Liver (tissue), 8 donors: ENCODE measurements at regions not wholly inside any gene's neighbourhood (a gene's known extent, or its start where the extent isn't known, plus 50 kb on each side); places are given as distances from the start of the nearest gene placed in this dataset.

Experiments used
- DNase-seq: peaks from one replicate; pipeline ENCODE4 v3.0.0-alpha.2; 2017; ENCODE audit warnings: low spot score
- H3K27ac ChIP-seq, 2 donors: one replicate each; pipeline ENCODE4 v1.7.0; 2013; ENCODE audit warnings: inconsistent platforms in 2 of 2, low read length in 2 of 2, control low read depth in 1 of 2, low read depth in 1 of 2, mild to moderate bottlenecking in 1 of 2
- H3K27me3 ChIP-seq, 4 donors: one replicate each; pipeline versions ENCODE4 v1.6.1 to v1.7.0; 2013; ENCODE audit warnings: low read length in 3 of 4, inconsistent platforms in 1 of 4, mild to moderate bottlenecking in 1 of 4, moderate library complexity in 1 of 4; ENCODE audit not compliant: control insufficient read depth in 4 of 4, insufficient read depth in 4 of 4
- H3K36me3 ChIP-seq, 4 donors: one replicate each; pipeline versions ENCODE4 v1.6.1 to v1.7.0; 2013; ENCODE audit warnings: low read length in 3 of 4, mild to moderate bottlenecking in 3 of 4, low read depth in 1 of 4, moderate library complexity in 1 of 4; ENCODE audit not compliant: control insufficient read depth in 4 of 4, insufficient read depth in 3 of 4
- H3K4me1 ChIP-seq, 4 donors: one replicate each; pipeline versions ENCODE4 v1.6.1 to v1.7.0; 2013; ENCODE audit warnings: low read length in 3 of 4, mild to moderate bottlenecking in 3 of 4, moderate library complexity in 1 of 4; ENCODE audit not compliant: control insufficient read depth in 4 of 4, insufficient read depth in 4 of 4
- H3K4me3 ChIP-seq, 3 donors: one replicate each; pipeline versions ENCODE4 v1.6.1 to v1.7.0; 2013; ENCODE audit warnings: low read length in 3 of 3, control low read depth in 1 of 3, low read depth in 1 of 3, mild to moderate bottlenecking in 1 of 3
- H3K9ac ChIP-seq, 2 donors: one replicate each; pipeline ENCODE4 v1.7.0; 2013; ENCODE audit warnings: low read length in 2 of 2, mild to moderate bottlenecking in 2 of 2, moderate library complexity in 2 of 2, control low read depth in 1 of 2, low read depth in 1 of 2
- H3K9me3 ChIP-seq, 4 donors: one replicate each; pipeline versions ENCODE4 v1.6.1 to v1.7.0; 2013; ENCODE audit warnings: low read length in 3 of 4; ENCODE audit not compliant: control insufficient read depth in 4 of 4
- CTCF ChIP-seq: fragments of 150-350 bp; IDR thresholded peaks from 2 replicates; pipeline ENCODE4 v1.5.1; 2017; ENCODE audit warnings: improper control_type of control experiment, low read depth, low read length; ENCODE audit not compliant: missing input control
- EGR1 ChIP-seq, 2 donors: IDR thresholded peaks; 2 replicates each; pipeline ENCODE4 v1.6.1; 2016 to 2018; ENCODE audit warnings: antibody characterized with exemption in 2 of 2, low read depth in 2 of 2
- FOXA1 ChIP-seq: IDR thresholded peaks from 2 replicates; pipeline ENCODE4 v1.6.1; 2016; ENCODE audit warnings: antibody characterized with exemption
- FOXA2 ChIP-seq: IDR thresholded peaks from 2 replicates; pipeline ENCODE4 v1.6.1; 2016; ENCODE audit warnings: antibody characterized with exemption
- GABPA ChIP-seq, 2 donors: IDR thresholded peaks in 1 of 2; conservative IDR thresholded peaks in 1 of 2; 2 replicates each; pipeline ENCODE4 v1.6.1; 2016; ENCODE audit warnings: antibody characterized with exemption in 2 of 2, mild to moderate bottlenecking in 1 of 2, moderate library complexity in 1 of 2
- HNF4A ChIP-seq, 2 donors: conservative IDR thresholded peaks; 2 replicates each; pipeline ENCODE4 v1.6.1; 2016; ENCODE audit warnings: antibody characterized with exemption in 2 of 2, mild to moderate bottlenecking in 2 of 2
- HNF4G ChIP-seq: IDR thresholded peaks from 2 replicates; pipeline ENCODE4 v1.6.1; 2016; ENCODE audit warnings: antibody characterized with exemption
- JUND ChIP-seq, 2 donors: IDR thresholded peaks; 2 replicates each; pipeline ENCODE4 v1.6.1; 2016; ENCODE audit warnings: antibody characterized with exemption in 2 of 2
- NR2F2 ChIP-seq: IDR thresholded peaks from 2 replicates; pipeline ENCODE4 v1.6.1; 2016; ENCODE audit warnings: antibody characterized with exemption
- RAD21 ChIP-seq, 2 donors: IDR thresholded peaks; 2 replicates each; pipeline ENCODE4 v1.6.1; 2016; ENCODE audit warnings: antibody characterized with exemption in 2 of 2, mild to moderate bottlenecking in 2 of 2
- RXRA ChIP-seq, 2 donors: IDR thresholded peaks; 2 replicates each; pipeline ENCODE4 v1.6.1; 2017 to 2018; ENCODE audit warnings: antibody characterized with exemption in 2 of 2, mild to moderate bottlenecking in 1 of 2
- SP1 ChIP-seq: IDR thresholded peaks from 2 replicates; pipeline ENCODE4 v1.6.1; 2018; ENCODE audit warnings: antibody characterized with exemption, mild to moderate bottlenecking
- TAF1 ChIP-seq: conservative IDR thresholded peaks from 2 replicates; pipeline ENCODE4 v1.6.1; 2016; ENCODE audit warnings: antibody characterized with exemption, mild to moderate bottlenecking
- YY1 ChIP-seq: IDR thresholded peaks from 2 replicates; pipeline ENCODE4 v1.6.1; 2016; ENCODE audit warnings: antibody characterized with exemption, mild to moderate bottlenecking
- WGBS: extraction: QIAGEN DNeasy Blood & Tissue Kit; methylation state at CpG from one replicate; pipeline ENCODE4 v1.1.7; 2013; 5-methylcytosine and 5-hydroxymethylcytosine counted together
- TF ChIP-seq, protein P1 (sequence below): IDR thresholded peaks from 2 replicates; pipeline ENCODE4 v1.6.1; 2016; ENCODE audit warnings: antibody characterized with exemption
- TF ChIP-seq, protein P2 (sequence below): IDR thresholded peaks from 2 replicates; pipeline ENCODE4 v1.6.1; 2016; ENCODE audit warnings: antibody characterized with exemption, mild to moderate bottlenecking
- TF ChIP-seq, protein P3 (sequence below): IDR thresholded peaks from 2 replicates; pipeline ENCODE4 v1.6.1; 2016; ENCODE audit warnings: antibody characterized with exemption
- TF ChIP-seq, protein P4 (sequence below): IDR thresholded peaks from 2 replicates; pipeline ENCODE4 v1.6.1; 2016; ENCODE audit warnings: antibody characterized with exemption
- donor health status: healthy.
- donor health status: healthy.
- donor health status: healthy.
- donor health status: healthy.
- donor health status: healthy.

DNA sequence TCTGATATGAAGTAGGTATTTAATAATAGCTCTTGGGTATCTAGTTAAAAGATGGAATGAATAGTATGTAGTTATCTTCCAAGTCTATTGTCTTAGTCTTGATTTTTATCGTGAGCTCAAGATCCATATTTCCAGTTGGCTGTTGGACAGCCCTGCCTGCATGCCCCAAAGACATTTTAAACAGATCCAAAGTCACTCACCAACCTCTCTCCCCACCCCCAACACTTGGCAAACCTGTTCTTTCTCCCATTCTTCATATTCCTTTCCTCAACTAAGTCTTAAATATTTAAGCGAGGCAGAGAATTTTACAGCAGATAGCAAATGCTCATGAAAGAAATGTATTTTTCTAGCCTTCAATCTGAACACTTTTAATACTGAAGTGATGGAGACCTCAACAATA lies 80.7 kb upstream of the PALS2 start:
- no peaks in the 10 kb centered on the region for H3K36me3 ChIP-seq
- TF ChIP-seq FOXA1 = no peak
- TF ChIP-seq NR2F2 = no peak
- TF ChIP-seq RXRA (IDR thresholded peaks at IDR 0.05) = no peak
- TF ChIP-seq YY1 = no peak
- no peak for TF ChIP-seq SP1
- no peak for TF ChIP-seq JUND (IDR thresholded peaks at IDR 0.05)
- no peak for TF ChIP-seq CTCF
- TF ChIP-seq HNF4A (conservative IDR thresholded peaks at IDR 0.05) = no peak
- TF ChIP-seq TAF1 = no peak
- TF ChIP-seq EGR1 (IDR thresholded peaks at IDR 0.05; ENCODE audit: low read depth in 2 of 2) = no peak
- no peak for TF ChIP-seq HNF4G
- TF ChIP-seq FOXA2 = no peak
- TF ChIP-seq, protein P1, sequence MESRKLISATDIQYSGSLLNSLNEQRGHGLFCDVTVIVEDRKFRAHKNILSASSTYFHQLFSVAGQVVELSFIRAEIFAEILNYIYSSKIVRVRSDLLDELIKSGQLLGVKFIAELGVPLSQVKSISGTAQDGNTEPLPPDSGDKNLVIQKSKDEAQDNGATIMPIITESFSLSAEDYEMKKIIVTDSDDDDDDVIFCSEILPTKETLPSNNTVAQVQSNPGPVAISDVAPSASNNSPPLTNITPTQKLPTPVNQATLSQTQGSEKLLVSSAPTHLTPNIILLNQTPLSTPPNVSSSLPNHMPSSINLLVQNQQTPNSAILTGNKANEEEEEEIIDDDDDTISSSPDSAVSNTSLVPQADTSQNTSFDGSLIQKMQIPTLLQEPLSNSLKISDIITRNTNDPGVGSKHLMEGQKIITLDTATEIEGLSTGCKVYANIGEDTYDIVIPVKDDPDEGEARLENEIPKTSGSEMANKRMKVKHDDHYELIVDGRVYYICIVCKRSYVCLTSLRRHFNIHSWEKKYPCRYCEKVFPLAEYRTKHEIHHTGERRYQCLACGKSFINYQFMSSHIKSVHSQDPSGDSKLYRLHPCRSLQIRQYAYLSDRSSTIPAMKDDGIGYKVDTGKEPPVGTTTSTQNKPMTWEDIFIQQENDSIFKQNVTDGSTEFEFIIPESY = no peak
- no peak for TF ChIP-seq RAD21 (IDR thresholded peaks at IDR 0.05)
- TF ChIP-seq, protein P2, sequence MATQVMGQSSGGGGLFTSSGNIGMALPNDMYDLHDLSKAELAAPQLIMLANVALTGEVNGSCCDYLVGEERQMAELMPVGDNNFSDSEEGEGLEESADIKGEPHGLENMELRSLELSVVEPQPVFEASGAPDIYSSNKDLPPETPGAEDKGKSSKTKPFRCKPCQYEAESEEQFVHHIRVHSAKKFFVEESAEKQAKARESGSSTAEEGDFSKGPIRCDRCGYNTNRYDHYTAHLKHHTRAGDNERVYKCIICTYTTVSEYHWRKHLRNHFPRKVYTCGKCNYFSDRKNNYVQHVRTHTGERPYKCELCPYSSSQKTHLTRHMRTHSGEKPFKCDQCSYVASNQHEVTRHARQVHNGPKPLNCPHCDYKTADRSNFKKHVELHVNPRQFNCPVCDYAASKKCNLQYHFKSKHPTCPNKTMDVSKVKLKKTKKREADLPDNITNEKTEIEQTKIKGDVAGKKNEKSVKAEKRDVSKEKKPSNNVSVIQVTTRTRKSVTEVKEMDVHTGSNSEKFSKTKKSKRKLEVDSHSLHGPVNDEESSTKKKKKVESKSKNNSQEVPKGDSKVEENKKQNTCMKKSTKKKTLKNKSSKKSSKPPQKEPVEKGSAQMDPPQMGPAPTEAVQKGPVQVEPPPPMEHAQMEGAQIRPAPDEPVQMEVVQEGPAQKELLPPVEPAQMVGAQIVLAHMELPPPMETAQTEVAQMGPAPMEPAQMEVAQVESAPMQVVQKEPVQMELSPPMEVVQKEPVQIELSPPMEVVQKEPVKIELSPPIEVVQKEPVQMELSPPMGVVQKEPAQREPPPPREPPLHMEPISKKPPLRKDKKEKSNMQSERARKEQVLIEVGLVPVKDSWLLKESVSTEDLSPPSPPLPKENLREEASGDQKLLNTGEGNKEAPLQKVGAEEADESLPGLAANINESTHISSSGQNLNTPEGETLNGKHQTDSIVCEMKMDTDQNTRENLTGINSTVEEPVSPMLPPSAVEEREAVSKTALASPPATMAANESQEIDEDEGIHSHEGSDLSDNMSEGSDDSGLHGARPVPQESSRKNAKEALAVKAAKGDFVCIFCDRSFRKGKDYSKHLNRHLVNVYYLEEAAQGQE = no peak
- TF ChIP-seq, protein P3, sequence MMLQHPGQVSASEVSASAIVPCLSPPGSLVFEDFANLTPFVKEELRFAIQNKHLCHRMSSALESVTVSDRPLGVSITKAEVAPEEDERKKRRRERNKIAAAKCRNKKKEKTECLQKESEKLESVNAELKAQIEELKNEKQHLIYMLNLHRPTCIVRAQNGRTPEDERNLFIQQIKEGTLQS = no peak
- no peak for TF ChIP-seq GABPA (IDR thresholded peaks at IDR 0.05 in 1 of 2, conservative IDR thresholded peaks at IDR 0.05 in 1 of 2)
- TF ChIP-seq, protein P4, sequence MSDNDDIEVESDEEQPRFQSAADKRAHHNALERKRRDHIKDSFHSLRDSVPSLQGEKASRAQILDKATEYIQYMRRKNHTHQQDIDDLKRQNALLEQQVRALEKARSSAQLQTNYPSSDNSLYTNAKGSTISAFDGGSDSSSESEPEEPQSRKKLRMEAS = no peak
- DNase-seq = no peak
- H3K27me3 ChIP-seq = no peaks in the 10 kb centered on the region
- WGBS = 96% methylated on average over 2 of the region's 2 CpGs
- no peak overlapping the region for H3K9ac ChIP-seq
- H3K4me1 ChIP-seq = no peaks in the 10 kb centered on the region
- H3K27ac ChIP-seq = no peak overlapping the region
- H3K4me3 ChIP-seq = no peak overlapping the region
- H3K9me3 ChIP-seq = no peaks in the 10 kb centered on the region
